ENCODE measurements at regions not wholly inside any gene's neighbourhood (a gene's known extent, or its start where the extent isn't known, plus 50 kb on each side); places are given as distances from the start of the nearest gene placed in this dataset.
"Not testable (repeated sequence)": the region's sequence is repeated elsewhere in the genome, so short reads cannot be mapped to it uniquely, and the experiment has no call there.

DNA sequence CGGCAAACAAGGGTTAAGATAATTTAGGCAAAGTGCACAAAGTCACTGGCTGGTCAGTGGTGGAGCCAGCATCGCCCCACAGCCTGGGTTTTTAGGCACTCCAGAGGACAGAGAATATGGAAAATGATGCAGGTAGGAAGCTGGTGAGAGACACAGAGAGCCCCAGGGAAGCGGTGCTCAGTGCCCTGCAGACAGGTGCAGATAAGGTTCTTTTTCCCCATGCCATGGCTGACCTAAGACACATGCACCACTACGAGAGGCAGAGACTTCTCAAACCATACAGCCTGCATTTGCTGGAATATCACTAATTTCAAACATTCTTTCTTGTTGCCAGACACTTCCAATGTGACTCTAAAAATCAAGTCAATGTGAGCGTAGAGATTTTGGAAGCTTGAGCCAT is 205.7 kb upstream of the APCDD1 start:
- H3K4me3 ChIP-seq: no peak overlapping the region
- H3K4me1 ChIP-seq: no peaks in the 10 kb centered on the region
- intact Hi-C loops (cut with DNase I): no loop called here
- no peaks in the 10 kb centered on the region for H3K36me3 ChIP-seq
- DNase-seq (ENCODE audit: low spot score in 2 of 2): no peak
- H3K27me3 ChIP-seq: no peaks in the 10 kb centered on the region
- no peaks in the 10 kb centered on the region for H3K9me3 ChIP-seq
- H3K27ac ChIP-seq: no peak overlapping the region
- TF ChIP-seq, protein P1, sequence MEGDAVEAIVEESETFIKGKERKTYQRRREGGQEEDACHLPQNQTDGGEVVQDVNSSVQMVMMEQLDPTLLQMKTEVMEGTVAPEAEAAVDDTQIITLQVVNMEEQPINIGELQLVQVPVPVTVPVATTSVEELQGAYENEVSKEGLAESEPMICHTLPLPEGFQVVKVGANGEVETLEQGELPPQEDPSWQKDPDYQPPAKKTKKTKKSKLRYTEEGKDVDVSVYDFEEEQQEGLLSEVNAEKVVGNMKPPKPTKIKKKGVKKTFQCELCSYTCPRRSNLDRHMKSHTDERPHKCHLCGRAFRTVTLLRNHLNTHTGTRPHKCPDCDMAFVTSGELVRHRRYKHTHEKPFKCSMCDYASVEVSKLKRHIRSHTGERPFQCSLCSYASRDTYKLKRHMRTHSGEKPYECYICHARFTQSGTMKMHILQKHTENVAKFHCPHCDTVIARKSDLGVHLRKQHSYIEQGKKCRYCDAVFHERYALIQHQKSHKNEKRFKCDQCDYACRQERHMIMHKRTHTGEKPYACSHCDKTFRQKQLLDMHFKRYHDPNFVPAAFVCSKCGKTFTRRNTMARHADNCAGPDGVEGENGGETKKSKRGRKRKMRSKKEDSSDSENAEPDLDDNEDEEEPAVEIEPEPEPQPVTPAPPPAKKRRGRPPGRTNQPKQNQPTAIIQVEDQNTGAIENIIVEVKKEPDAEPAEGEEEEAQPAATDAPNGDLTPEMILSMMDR (IDR thresholded peaks at IDR 0.05): no peak

DNA sequence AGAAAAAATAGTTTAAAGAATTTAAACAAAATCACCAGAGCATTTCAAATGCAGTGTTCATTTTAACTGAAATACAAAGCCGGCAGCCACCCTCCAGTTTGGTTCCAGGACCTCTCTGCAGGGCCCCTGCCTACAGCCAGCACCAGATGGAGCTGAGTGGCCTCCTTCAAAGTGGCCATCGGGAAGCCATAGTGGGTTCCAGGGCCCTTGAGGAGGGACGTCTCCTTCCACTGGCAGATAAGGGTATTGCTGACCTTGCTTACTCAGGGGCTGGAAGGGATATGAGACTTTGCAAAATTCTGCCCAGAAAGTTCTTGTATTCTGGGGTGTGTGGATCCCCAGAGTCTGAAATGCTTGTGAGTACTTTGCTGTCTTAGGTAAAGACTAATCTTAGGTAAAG is 205.2 kb upstream of the APCDD1 start:
- Histone ChIP-seq H3K36me3 (no peaks in the 10 kb centered on the region), H3K27me3 (no peaks in the 10 kb centered on the region), H3K4me3 (no peak overlapping the region), H3K9me3 (no peaks in the 10 kb centered on the region), H3K4me1 (no peaks in the 10 kb centered on the region), H3K27ac (no peak overlapping the region)
- TF ChIP-seq, protein P1 (IDR thresholded peaks at IDR 0.05): no peak
- no peak for DNase-seq (ENCODE audit: low spot score in 2 of 2)
- intact Hi-C loops (cut with DNase I): no loop called here

DNA sequence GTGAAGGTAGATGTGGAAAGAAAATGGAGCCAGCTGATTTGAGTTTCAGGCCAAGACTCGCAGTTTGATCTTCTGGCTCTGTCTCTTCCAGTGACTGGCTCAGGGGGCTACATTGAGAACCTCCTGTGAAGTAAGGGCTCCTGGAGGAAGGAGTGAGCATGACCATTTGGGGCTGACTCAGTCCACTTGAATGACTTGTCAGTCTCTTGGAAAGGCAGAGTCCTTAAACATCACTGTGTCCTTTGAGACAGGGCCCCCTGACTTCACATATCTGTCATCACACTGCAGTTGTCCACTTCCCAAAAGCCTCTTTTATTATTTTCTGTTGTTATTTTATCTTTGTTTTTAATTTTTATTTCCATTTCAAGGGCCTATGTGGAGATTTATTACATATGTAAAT is 204.6 kb upstream of the APCDD1 start:
- no peaks in the 10 kb centered on the region for H3K4me1 ChIP-seq
- intact Hi-C loops (cut with DNase I): no loop called here
- no peaks in the 10 kb centered on the region for H3K36me3 ChIP-seq
- no peaks in the 10 kb centered on the region for H3K9me3 ChIP-seq
- TF ChIP-seq, protein P1 (IDR thresholded peaks at IDR 0.05): no peak
- no peak overlapping the region for H3K4me3 ChIP-seq
- no peaks in the 10 kb centered on the region for H3K27me3 ChIP-seq
- no peak for DNase-seq (ENCODE audit: low spot score in 2 of 2)
- H3K27ac ChIP-seq: no peak overlapping the region

DNA sequence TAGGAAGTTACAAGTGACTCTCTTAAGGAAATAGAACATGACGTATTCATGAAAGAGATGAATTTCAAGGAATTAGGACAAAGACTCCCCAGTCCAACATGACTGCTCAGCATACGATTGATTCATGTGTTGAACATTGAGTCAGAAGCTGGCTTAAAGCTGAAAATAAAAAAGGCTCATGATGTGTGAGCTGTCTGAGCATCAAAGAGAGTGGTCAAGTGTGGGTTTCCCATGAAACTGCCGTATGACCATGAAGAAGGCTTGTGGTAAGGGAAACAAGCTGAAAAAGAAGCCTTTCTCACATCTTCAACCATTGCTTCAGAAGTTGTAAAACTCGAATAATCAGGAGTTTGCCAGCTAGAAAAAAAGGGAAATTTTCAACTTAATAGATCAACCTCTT is 201.9 kb upstream of the APCDD1 start:
- H3K27me3 ChIP-seq: no peaks in the 10 kb centered on the region
- no peak for DNase-seq (ENCODE audit: low spot score in 2 of 2)
- TF ChIP-seq, protein P1 (IDR thresholded peaks at IDR 0.05): no peak
- H3K36me3 ChIP-seq: no peaks in the 10 kb centered on the region
- H3K9me3 ChIP-seq: no peaks in the 10 kb centered on the region
- H3K4me1 ChIP-seq: no peaks in the 10 kb centered on the region
- H3K27ac ChIP-seq: no peak overlapping the region
- intact Hi-C loops (cut with DNase I): no loop called here
- H3K4me3 ChIP-seq: no peak overlapping the region

DNA sequence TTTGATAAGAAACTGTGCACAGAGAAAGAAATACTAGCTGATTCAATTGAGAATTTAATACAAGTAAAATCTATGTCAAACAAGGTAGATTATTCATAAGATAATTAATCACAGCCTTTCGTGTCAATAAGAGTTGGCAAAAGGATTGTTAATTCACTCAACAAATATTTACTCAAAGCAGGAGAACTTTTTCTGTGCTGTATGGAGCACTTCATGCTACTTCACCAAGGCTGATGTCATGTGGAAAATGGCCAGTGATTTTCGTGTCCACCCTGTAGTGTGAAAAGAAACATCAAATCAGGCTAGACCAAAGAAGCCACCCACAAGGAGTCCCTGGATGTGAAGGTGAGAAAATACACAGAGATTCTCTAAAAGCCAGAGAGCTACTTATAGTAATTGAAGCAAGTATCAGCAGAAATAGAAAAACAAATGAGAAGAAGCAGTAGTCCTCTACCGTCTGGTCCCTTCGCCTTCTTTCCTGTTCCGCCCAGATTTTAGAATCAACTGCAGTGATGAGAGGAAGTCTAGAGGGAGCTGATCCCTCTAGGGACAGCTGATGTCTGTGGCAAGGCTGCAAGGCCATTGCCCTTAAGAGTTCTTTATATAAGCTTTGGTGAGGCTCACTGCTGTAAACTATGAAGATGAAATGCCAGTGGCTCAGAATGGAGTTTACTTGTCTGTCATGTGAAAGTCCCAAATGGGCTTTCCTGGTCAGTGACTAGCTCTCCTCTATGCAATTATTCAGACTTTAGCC is 201.3 kb upstream of the APCDD1 start:
- no peak for DNase-seq (ENCODE audit: low spot score in 2 of 2)
- TF ChIP-seq, protein P1 (IDR thresholded peaks at IDR 0.05): no peak
- Histone ChIP-seq H3K27me3 (no peaks in the 10 kb centered on the region), H3K4me3 (no peak overlapping the region), H3K4me1 (no peaks in the 10 kb centered on the region), H3K27ac (no peak overlapping the region), H3K9me3 (no peaks in the 10 kb centered on the region), H3K36me3 (no peaks in the 10 kb centered on the region)
- intact Hi-C loops (cut with DNase I): no loop called here

DNA sequence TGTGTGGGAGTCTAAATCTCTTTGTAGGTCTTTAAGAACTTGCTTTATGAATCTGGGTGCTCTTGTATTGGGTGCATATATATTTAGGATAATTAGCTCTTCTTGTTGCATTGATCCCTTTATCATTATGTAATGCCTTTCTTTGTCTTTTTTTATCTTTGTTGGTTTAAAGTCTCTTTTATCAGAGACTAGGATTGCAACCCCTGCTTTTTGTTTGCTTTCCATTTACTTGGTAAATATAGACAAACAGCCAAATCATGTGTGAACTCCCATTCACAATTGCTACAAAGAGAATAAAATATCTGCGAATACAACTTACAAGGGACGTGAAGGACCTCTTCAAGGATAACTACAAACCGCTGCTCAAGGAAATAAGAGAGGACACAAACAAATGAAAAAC is 198.2 kb upstream of the APCDD1 start:
- intact Hi-C loops (cut with DNase I); H3K4me3 ChIP-seq; H3K27me3 ChIP-seq; H3K4me1 ChIP-seq; DNase-seq (ENCODE audit: low spot score in 2 of 2); H3K27ac ChIP-seq; H3K9me3 ChIP-seq; H3K36me3 ChIP-seq: not testable (repeated sequence)
